Neutrophil (primary cell): ENCODE measurements at regions not wholly inside any gene's neighbourhood (a gene's known extent, or its start where the extent isn't known, plus 50 kb on each side); places are given as distances from the start of the nearest gene placed in this dataset.

Experiments
- H3K27ac ChIP-seq: fragments of 200-600 bp; sonication (generic); 2 replicates; pipeline ENCODE4 v1.5.1; 2016; ENCODE audit warnings: mild to moderate bottlenecking, moderate library complexity
- H3K27me3 ChIP-seq: fragments of 200-600 bp; sonication (generic); 2 replicates; pipeline ENCODE4 v1.6.0; 2016; ENCODE audit warnings: mild to moderate bottlenecking
- H3K36me3 ChIP-seq: fragments of 200-600 bp; sonication (generic); 2 replicates; pipeline ENCODE4 v1.5.1; 2017
- H3K4me1 ChIP-seq, 2 experiments: fragments of 200-600 bp in 1 of 2; sonication (generic) in 1 of 2; 1 replicate in 1 of 2; 2 replicates in 1 of 2; pipeline versions ENCODE4 v1.5.1 to v1.6.1; 2013 to 2016; ENCODE audit warnings: low read depth in 1 of 2, low read length in 1 of 2, mild to moderate bottlenecking in 1 of 2, moderate library complexity in 1 of 2; ENCODE audit not compliant: control insufficient read depth in 1 of 2, insufficient read depth in 1 of 2
- H3K4me3 ChIP-seq, 2 experiments: fragments of 200-600 bp in 1 of 2; sonication (generic) in 1 of 2; 1 replicate in 1 of 2; 2 replicates in 1 of 2; pipeline ENCODE4 v1.5.1; 2013 to 2016; ENCODE audit warnings: low read depth in 1 of 2, low read length in 1 of 2, mild to moderate bottlenecking in 1 of 2, moderate library complexity in 1 of 2
- H3K9me3 ChIP-seq: fragments of 200-600 bp; sonication (generic); 2 replicates; pipeline ENCODE4 v1.5.1; 2016
- TF ChIP-seq, protein P1 (sequence below): fragments of 200-600 bp; sonication (generic); IDR thresholded peaks from 2 replicates; pipeline ENCODE4 v1.5.1; 2016; ENCODE audit warnings: antibody characterized with exemption

DNA sequence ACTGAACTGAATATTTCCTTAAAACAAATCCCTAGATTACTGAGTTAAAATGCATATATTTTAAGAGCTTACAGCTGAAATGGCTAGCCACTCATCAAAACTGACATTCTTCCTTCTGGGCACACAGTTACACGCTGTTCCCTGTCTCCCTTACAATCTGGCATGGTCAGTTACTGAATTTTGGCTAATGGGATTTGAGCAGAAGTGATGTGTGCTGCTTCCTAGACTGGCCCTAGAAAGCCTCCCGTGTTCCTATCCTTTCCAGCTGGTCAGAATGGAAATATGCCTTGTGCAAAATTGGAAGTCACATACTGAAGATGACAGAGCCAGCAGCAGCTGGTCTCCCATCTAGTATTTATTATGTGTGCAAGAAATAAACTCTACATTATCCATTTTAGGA is 128.7 kb upstream of the NAMPT start:
- TF ChIP-seq, protein P1, sequence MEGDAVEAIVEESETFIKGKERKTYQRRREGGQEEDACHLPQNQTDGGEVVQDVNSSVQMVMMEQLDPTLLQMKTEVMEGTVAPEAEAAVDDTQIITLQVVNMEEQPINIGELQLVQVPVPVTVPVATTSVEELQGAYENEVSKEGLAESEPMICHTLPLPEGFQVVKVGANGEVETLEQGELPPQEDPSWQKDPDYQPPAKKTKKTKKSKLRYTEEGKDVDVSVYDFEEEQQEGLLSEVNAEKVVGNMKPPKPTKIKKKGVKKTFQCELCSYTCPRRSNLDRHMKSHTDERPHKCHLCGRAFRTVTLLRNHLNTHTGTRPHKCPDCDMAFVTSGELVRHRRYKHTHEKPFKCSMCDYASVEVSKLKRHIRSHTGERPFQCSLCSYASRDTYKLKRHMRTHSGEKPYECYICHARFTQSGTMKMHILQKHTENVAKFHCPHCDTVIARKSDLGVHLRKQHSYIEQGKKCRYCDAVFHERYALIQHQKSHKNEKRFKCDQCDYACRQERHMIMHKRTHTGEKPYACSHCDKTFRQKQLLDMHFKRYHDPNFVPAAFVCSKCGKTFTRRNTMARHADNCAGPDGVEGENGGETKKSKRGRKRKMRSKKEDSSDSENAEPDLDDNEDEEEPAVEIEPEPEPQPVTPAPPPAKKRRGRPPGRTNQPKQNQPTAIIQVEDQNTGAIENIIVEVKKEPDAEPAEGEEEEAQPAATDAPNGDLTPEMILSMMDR, result no peak

DNA sequence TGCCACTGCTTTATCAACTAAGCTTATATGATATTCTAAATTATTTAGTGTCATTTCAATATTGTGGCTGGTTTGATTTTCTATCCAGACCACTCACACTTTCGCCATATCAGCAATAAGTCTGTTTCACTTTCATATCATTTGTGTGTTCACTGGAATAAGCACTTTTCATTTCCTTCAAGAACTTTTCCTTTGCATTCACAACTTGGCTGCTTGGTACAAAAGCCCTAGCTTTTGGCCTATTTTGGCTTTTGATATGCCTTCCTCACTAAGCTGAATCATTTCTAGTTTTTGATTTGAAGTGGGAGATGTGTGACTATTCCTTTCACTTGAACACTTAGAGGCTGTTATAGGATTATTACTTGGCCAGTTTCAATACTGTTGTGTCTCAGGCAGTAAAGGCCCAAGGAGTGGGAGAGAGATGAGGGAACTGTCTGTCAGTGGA is 120.9 kb upstream of the NAMPT start:
- H3K4me3 ChIP-seq, result no peak overlapping the region
- no peaks in the 10 kb centered on the region for H3K36me3 ChIP-seq
- no peaks in the 10 kb centered on the region for H3K27me3 ChIP-seq
- no peaks in the 10 kb centered on the region for H3K9me3 ChIP-seq
- H3K4me1 ChIP-seq, result no peaks in the 10 kb centered on the region
- H3K27ac ChIP-seq, result no peak overlapping the region
- TF ChIP-seq, protein P1, result no peak

More for the DNA sequence above, 128.7 kb upstream of the NAMPT start:
- Histone ChIP-seq H3K9me3 (no peaks in the 10 kb centered on the region), H3K4me1 (peaks cover 30 to 36% of the 10 kb centered on the region in 2 experiments), H3K27ac (peak overlapping the region; percentile 48), H3K36me3 (no peaks in the 10 kb centered on the region), H3K27me3 (no peaks in the 10 kb centered on the region), H3K4me3 (no peak overlapping the region)

DNA sequence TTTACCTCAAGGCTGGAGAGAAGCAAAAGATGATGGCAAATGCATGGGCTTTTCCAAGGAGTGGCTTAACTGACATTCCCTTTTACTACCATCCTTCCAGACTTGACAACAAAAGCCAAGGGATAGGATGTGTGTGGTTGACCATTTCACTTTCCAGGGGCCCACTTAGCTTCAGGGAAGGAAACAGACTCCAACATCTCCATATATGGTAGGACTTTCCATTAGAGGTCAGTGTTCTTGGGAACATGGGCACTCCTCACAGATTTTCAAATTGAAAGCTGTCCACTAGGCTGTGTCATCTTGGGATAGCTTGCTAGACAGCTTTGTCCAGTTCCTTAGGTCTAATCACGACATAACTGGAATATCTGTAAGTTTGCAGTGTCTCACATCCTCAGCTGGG is 118.1 kb upstream of the NAMPT start:
- H3K27ac ChIP-seq, result no peak overlapping the region
- H3K4me3 ChIP-seq, result no peak overlapping the region
- H3K36me3 ChIP-seq, result no peaks in the 10 kb centered on the region
- no peaks in the 10 kb centered on the region for H3K9me3 ChIP-seq
- TF ChIP-seq, protein P1, result no peak
- H3K4me1 ChIP-seq, result peaks cover 4% of the 10 kb centered on the region in 2 experiments
- H3K27me3 ChIP-seq, result no peaks in the 10 kb centered on the region

DNA sequence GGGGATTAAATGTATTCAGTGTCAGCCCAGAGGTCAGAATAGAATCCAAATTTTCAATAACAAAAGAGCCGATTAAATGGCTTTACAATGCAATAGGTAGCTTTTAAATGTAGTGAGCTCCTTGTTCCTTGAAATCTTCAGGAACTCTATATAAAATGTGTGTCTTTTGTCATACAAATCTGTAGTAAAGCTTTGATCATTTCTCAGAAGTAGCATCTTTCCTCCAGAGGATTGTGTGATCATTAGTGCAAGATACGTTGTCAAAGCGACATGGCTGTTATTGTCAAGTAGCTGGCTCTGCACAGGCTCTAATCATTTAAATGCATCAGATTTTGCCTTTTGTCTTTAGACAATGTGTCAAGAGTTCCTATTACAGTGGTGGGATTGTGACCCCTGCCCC is 116.1 kb upstream of the NAMPT start:
- Histone ChIP-seq H3K4me1 (peaks cover 4% of the 10 kb centered on the region in 2 experiments), H3K9me3 (no peaks in the 10 kb centered on the region), H3K27me3 (no peaks in the 10 kb centered on the region), H3K36me3 (no peaks in the 10 kb centered on the region), H3K4me3 (no peak overlapping the region), H3K27ac (no peak overlapping the region)
- TF ChIP-seq, protein P1, result no peak

DNA sequence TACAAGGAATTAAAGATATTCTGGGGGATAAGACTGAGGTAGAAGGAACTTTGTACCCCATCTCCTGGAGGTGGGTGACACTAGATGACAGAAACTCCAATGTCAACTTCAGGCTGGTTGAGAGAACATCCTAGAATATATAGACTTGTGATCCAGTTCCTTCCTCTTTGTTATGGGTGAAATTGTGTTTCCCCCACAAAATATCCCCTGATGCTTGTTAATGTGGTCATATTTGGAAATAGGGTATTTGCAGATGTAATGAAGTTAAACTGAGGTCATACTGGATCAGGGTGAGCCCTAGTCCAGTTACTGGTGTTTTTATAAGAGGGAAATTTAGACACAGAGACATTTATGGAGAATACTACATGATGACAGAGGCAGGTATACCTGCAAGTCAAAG is 114.0 kb upstream of the NAMPT start:
- Histone ChIP-seq H3K4me1 (peaks cover 4% of the 10 kb centered on the region in 2 experiments), H3K27me3 (no peaks in the 10 kb centered on the region), H3K4me3 (no peak overlapping the region), H3K9me3 (no peaks in the 10 kb centered on the region), H3K27ac (no peak overlapping the region), H3K36me3 (no peaks in the 10 kb centered on the region)
- TF ChIP-seq, protein P1, result no peak

DNA sequence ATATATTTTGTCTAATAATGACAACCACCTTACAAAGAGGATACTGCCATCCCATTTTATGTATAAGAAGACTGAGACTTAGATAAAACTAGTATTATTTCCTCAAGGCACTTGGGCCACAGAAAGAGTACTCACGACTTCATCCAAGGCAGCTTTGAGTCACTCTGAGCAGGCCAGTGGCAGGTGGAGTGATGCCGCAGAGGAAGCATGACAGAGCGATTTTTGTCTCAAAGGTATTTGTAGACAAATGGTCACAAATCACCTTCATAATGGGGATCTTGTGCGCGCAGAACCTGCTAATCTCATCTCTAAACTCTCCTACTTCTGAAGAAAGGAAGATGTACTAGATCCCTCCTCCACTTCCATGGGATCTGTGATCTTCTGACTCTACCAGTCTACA is 113.2 kb upstream of the NAMPT start:
- H3K9me3 ChIP-seq, result no peaks in the 10 kb centered on the region
- H3K27ac ChIP-seq, result no peak overlapping the region
- TF ChIP-seq, protein P1, result no peak
- no peaks in the 10 kb centered on the region for H3K27me3 ChIP-seq
- peaks cover 4% of the 10 kb centered on the region in 2 experiments for H3K4me1 ChIP-seq
- H3K36me3 ChIP-seq, result no peaks in the 10 kb centered on the region
- H3K4me3 ChIP-seq, result no peak overlapping the region
